HG03457 (cell line): ENCODE measurements at regions not wholly inside any gene's neighbourhood (a gene's known extent, or its start where the extent isn't known, plus 50 kb on each side); places are given as distances from the start of the nearest gene placed in this dataset.

Experiments
- ATAC-seq: cut with Tn5 transposase; IDR thresholded peaks from one replicate; pipeline ENCODE4 v1.9.1; 2021; ENCODE audit warnings: moderate number of reproducible peaks; ENCODE audit not compliant: unreplicated experiment

- ATAC-seq = no peak
These were observed 60.1 kb upstream of the PPP2R2D start for GRCh38 chr10:131840788-131841118.

GRCh38 chr10:131841131-131841660 lies 59.6 kb upstream of the PPP2R2D start:
- no peak for ATAC-seq

- no peak for ATAC-seq
These were observed 59.1 kb upstream of the PPP2R2D start for GRCh38 chr10:131841661-131842139.

GRCh38 chr10:131842351-131843088 lies 58.3 kb upstream of the PPP2R2D start:
- ATAC-seq = no peak

- no peak for ATAC-seq
These were observed 57.7 kb upstream of the PPP2R2D start for GRCh38 chr10:131843089-131843595.

GRCh38 chr10:131843881-131844284 lies 56.9 kb upstream of the PPP2R2D start:
- no peak for ATAC-seq

- ATAC-seq = no peak
These were observed 56.2 kb upstream of the PPP2R2D start for GRCh38 chr10:131844529-131845084.

GRCh38 chr10:131845505-131846239 lies 55.1 kb upstream of the PPP2R2D start:
- no peak for ATAC-seq

GRCh38 chr10:131846240-131847101 lies 54.3 kb upstream of the PPP2R2D start:
- no peak for ATAC-seq

GRCh38 chr10:131847241-131847783 lies 53.5 kb upstream of the PPP2R2D start:
- no peak for ATAC-seq

- ATAC-seq = no peak
These were observed 52.5 kb upstream of the PPP2R2D start for GRCh38 chr10:131848296-131848695.

- ATAC-seq = no peak
These were observed 51.8 kb upstream of the PPP2R2D start for GRCh38 chr10:131848741-131849590.

- ATAC-seq = no peak
These were observed 51.0 kb upstream of the PPP2R2D start for GRCh38 chr10:131849591-131850382.

GRCh38 chr10:131850383-131850870 lies 50.4 kb upstream of the PPP2R2D start:
- ATAC-seq = no peak
